H9 (cell line): ENCODE measurements at regions not wholly inside any gene's neighbourhood (a gene's known extent, or its start where the extent isn't known, plus 50 kb on each side); places are given as distances from the start of the nearest gene placed in this dataset.
A peak's percentile ranks its signal among the peaks of the same experiment; 100 is the strongest.

ENCODE experiments used
- DNase-seq: peaks from one replicate; pipeline ENCODE4 v3.0.0-alpha.2; 2017
- H2AFZ ChIP-seq: one replicate; pipeline ENCODE4 v1.6.1; 2013; ENCODE audit warnings: mild to moderate bottlenecking, low read length, control low read depth, moderate library complexity
- H2AK5ac ChIP-seq: 2 replicates; pipeline ENCODE4 v1.6.1; 2013; ENCODE audit warnings: low read length, control low read depth, mixed read lengths; ENCODE audit not compliant: insufficient read length
- H2BK120ac ChIP-seq: one replicate; pipeline ENCODE4 v1.6.1; 2013; ENCODE audit warnings: low read depth, mild to moderate bottlenecking, low read length, control low read depth, inconsistent platforms; ENCODE audit not compliant: poor library complexity, severe bottlenecking
- H2BK12ac ChIP-seq: 2 replicates; pipeline ENCODE4 v1.6.1; 2013; ENCODE audit warnings: low read length, control low read depth, mixed read lengths, low read depth; ENCODE audit not compliant: insufficient read length
- H2BK15ac ChIP-seq: 2 replicates; pipeline ENCODE4 v1.6.1; 2013; ENCODE audit warnings: low read depth, low read length, control low read depth
- H2BK20ac ChIP-seq: one replicate; pipeline ENCODE4 v1.6.1; 2013; ENCODE audit warnings: low read depth, mild to moderate bottlenecking, low read length, control low read depth, inconsistent platforms; ENCODE audit not compliant: poor library complexity, severe bottlenecking
- H2BK5ac ChIP-seq: 2 replicates; pipeline ENCODE4 v1.6.1; 2013; ENCODE audit warnings: low read length, control low read depth, mixed read lengths; ENCODE audit not compliant: insufficient read length
- H3K14ac ChIP-seq: 2 replicates; pipeline ENCODE4 v1.6.1; 2013; ENCODE audit warnings: low read length, control low read depth; ENCODE audit not compliant: insufficient read depth
- H3K18ac ChIP-seq: 2 replicates; pipeline ENCODE4 v1.6.1; 2013; ENCODE audit warnings: low read depth, mild to moderate bottlenecking, mixed read lengths, low read length, control low read depth; ENCODE audit not compliant: insufficient read length
- H3K23ac ChIP-seq: 2 replicates; pipeline ENCODE4 v1.6.1; 2013; ENCODE audit warnings: low read length, control low read depth, mixed read lengths, low read depth; ENCODE audit not compliant: insufficient read length
- H3K23me2 ChIP-seq: 2 replicates; pipeline ENCODE4 v1.6.1; 2013; ENCODE audit warnings: low read depth, mild to moderate bottlenecking, mixed read lengths, low read length, control low read depth; ENCODE audit not compliant: insufficient read length, poor library complexity, severe bottlenecking
- H3K27ac ChIP-seq: 2 replicates; pipeline ENCODE4 v1.5.1; 2013; ENCODE audit warnings: low read length, control low read depth, mixed read lengths, low read depth; ENCODE audit not compliant: insufficient read length
- H3K27me3 ChIP-seq: 2 replicates; pipeline ENCODE4 v1.6.1; 2013; ENCODE audit warnings: low read length, control low read depth, inconsistent platforms; ENCODE audit not compliant: insufficient read depth
- H3K4ac ChIP-seq: 2 replicates; pipeline ENCODE4 v1.6.1; 2013; ENCODE audit warnings: low read depth, mild to moderate bottlenecking, control low read depth, inconsistent platforms, low read length, moderate library complexity
- H3K4me1 ChIP-seq: 2 replicates; pipeline ENCODE4 v1.6.1; 2013; ENCODE audit warnings: low read length, control low read depth, inconsistent platforms; ENCODE audit not compliant: insufficient read depth
- H3K4me2 ChIP-seq: 2 replicates; pipeline ENCODE4 v1.6.1; 2013; ENCODE audit warnings: low read length, control low read depth, mixed read lengths; ENCODE audit not compliant: insufficient read length, insufficient read depth
- H3K56ac ChIP-seq: 2 replicates; pipeline ENCODE4 v1.6.1; 2013; ENCODE audit warnings: low read depth, mild to moderate bottlenecking, mixed read lengths, low read length, control low read depth; ENCODE audit not compliant: insufficient read length
- H3K79me1 ChIP-seq: 2 replicates; pipeline ENCODE4 v1.6.1; 2013; ENCODE audit warnings: low read depth, mild to moderate bottlenecking, moderate library complexity, low read length, control low read depth, inconsistent platforms; ENCODE audit not compliant: insufficient read depth, poor library complexity, severe bottlenecking
- H3K79me2 ChIP-seq: 2 replicates; pipeline ENCODE4 v1.6.1; 2013; ENCODE audit warnings: low read length, control low read depth, inconsistent platforms; ENCODE audit not compliant: insufficient read depth
- H3K9ac ChIP-seq: 2 replicates; pipeline ENCODE4 v1.6.1; 2013; ENCODE audit warnings: low read length, control low read depth, mixed read lengths; ENCODE audit not compliant: insufficient read length; ENCODE audit errors: extremely low read depth
- H3K9me3 ChIP-seq: one replicate; pipeline ENCODE4 v1.6.1; 2013; ENCODE audit warnings: low read depth, low read length, inconsistent platforms; ENCODE audit not compliant: control insufficient read depth
- H3T11ph ChIP-seq: one replicate; pipeline ENCODE4 v1.6.1; 2013; ENCODE audit warnings: mild to moderate bottlenecking, low read length, control low read depth, inconsistent platforms
- H4K20me1 ChIP-seq: one replicate; pipeline ENCODE4 v1.6.1; 2013; ENCODE audit not compliant: control insufficient read depth, insufficient read length, insufficient read depth
- H4K5ac ChIP-seq: 2 replicates; pipeline ENCODE4 v1.6.1; 2013; ENCODE audit warnings: low read depth, mild to moderate bottlenecking, mixed read lengths, low read length, control low read depth; ENCODE audit not compliant: insufficient read length
- H4K8ac ChIP-seq: replicated peaks from 2 replicates; pipeline ENCODE4 v1.6.1; 2013; ENCODE audit warnings: low read length, control low read depth, mixed read lengths, low read depth; ENCODE audit not compliant: insufficient read length
- H4K91ac ChIP-seq: 2 replicates; pipeline ENCODE4 v1.6.1; 2013; ENCODE audit warnings: low read depth, mild to moderate bottlenecking, moderate library complexity, mixed read lengths, low read length, control low read depth; ENCODE audit not compliant: insufficient read length
- H3K27ac Mint-ChIP-seq, 3 experiments: 2 replicates in 2 of 3; 3 replicates in 1 of 3; pipeline ENCODE4 v1.8.0; 2020 to 2021; ENCODE audit warnings: mixed read lengths in 3 of 3, mild to moderate bottlenecking in 1 of 3, moderate library complexity in 1 of 3
- H3K27me3 Mint-ChIP-seq: 2 replicates; pipeline ENCODE4 v1.8.0; 2021; ENCODE audit warnings: low read depth, mild to moderate bottlenecking, moderate library complexity, mixed read lengths
- H3K36me3 Mint-ChIP-seq, 3 experiments: 2 replicates in 2 of 3; 3 replicates in 1 of 3; pipeline ENCODE4 v1.8.0; 2020 to 2021; ENCODE audit warnings: low read depth in 3 of 3, mixed read lengths in 3 of 3; ENCODE audit not compliant: insufficient read depth in 1 of 3
- H3K4me1 Mint-ChIP-seq, 2 experiments: 2 replicates each; pipeline ENCODE4 v1.8.0; 2020; ENCODE audit warnings: mixed read lengths in 2 of 2
- H3K4me3 Mint-ChIP-seq, 2 experiments: 2 replicates in 1 of 2; 3 replicates in 1 of 2; pipeline ENCODE4 v1.8.0; 2020 to 2021; ENCODE audit warnings: mild to moderate bottlenecking in 2 of 2, mixed read lengths in 2 of 2, moderate library complexity in 1 of 2
- H3K9me3 Mint-ChIP-seq, 2 experiments: 2 replicates in 1 of 2; 3 replicates in 1 of 2; pipeline ENCODE4 v1.8.0; 2020; ENCODE audit warnings: mild to moderate bottlenecking in 2 of 2, mixed read lengths in 2 of 2, moderate library complexity in 1 of 2
- WGBS: extraction: QIAGEN DNeasy Blood & Tissue Kit; methylation state at CpG from one replicate; pipeline ENCODE4 v1.1.7; 2013; ENCODE audit warnings: missing lambda C conversion rate, low lambda C conversion rate, mixed read lengths; ENCODE audit not compliant: insufficient read length; ENCODE audit errors: extremely low coverage; 5-methylcytosine and 5-hydroxymethylcytosine counted together
- TF ChIP-seq, protein P1 (sequence below): fragments of 200-600 bp; sonication (generic); conservative IDR thresholded peaks from 3 replicates; pipeline ENCODE4 v1.8.0; 2021; ENCODE audit warnings: antibody characterized with exemption, mild to moderate bottlenecking

GRCh38 chr20:51236421-51236820 is 213.5 kb upstream of the KCNG1 start:
- no peak overlapping the region for H2BK120ac ChIP-seq
- Mint-ChIP-seq H3K9me3 (peaks cover 0 to 6% of the 10 kb centered on the region in 2 experiments; a peak in 3 of 5 replicates), H3K36me3 (peaks cover 2 to 3% (median 2%) of the 10 kb centered on the region in 3 experiments; a peak in 2 of 7 replicates), H3K27me3 (peaks cover 4% of the 10 kb centered on the region), H3K4me3 (no peak overlapping the region), H3K4me1 (peaks cover 12 to 14% of the 10 kb centered on the region in 2 experiments), H3K27ac (0 out of 7 replicates have a peak overlapping the region, but pooled peaks of 1 of the 3 experiments have one; percentile 20)
- H3K4me1 ChIP-seq, result no peaks in the 10 kb centered on the region; the same call in 1 of the 2 replicates
- H4K20me1 ChIP-seq, result no peaks in the 10 kb centered on the region
- no peaks in the 10 kb centered on the region for H3K9me3 ChIP-seq
- H3K56ac ChIP-seq, result no peak overlapping the region
- no peak overlapping the region for H4K8ac ChIP-seq
- no peak overlapping the region for H3K27ac ChIP-seq
- H3T11ph ChIP-seq, result no peak overlapping the region
- no peak overlapping the region for H2BK12ac ChIP-seq
- H3K4me2 ChIP-seq, result no peak overlapping the region
- no CpG with 5 or more reads among the region's 2 CpGs for WGBS
- H3K9ac ChIP-seq, result no peak overlapping the region
- no peaks in the 10 kb centered on the region for H3K79me2 ChIP-seq
- H3K23ac ChIP-seq, result no peak overlapping the region
- H2BK15ac ChIP-seq, result no peak overlapping the region
- H4K5ac ChIP-seq, result no peak overlapping the region
- TF ChIP-seq, protein P1, sequence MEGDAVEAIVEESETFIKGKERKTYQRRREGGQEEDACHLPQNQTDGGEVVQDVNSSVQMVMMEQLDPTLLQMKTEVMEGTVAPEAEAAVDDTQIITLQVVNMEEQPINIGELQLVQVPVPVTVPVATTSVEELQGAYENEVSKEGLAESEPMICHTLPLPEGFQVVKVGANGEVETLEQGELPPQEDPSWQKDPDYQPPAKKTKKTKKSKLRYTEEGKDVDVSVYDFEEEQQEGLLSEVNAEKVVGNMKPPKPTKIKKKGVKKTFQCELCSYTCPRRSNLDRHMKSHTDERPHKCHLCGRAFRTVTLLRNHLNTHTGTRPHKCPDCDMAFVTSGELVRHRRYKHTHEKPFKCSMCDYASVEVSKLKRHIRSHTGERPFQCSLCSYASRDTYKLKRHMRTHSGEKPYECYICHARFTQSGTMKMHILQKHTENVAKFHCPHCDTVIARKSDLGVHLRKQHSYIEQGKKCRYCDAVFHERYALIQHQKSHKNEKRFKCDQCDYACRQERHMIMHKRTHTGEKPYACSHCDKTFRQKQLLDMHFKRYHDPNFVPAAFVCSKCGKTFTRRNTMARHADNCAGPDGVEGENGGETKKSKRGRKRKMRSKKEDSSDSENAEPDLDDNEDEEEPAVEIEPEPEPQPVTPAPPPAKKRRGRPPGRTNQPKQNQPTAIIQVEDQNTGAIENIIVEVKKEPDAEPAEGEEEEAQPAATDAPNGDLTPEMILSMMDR, result no peak
- no peak overlapping the region for H2AFZ ChIP-seq
- H3K4ac ChIP-seq, result no peak overlapping the region
- no peaks in the 10 kb centered on the region for H3K79me1 ChIP-seq
- H2AK5ac ChIP-seq, result no peak overlapping the region
- no peak overlapping the region for H2BK20ac ChIP-seq
- DNase-seq, result no peak
- H3K23me2 ChIP-seq, result no peaks in the 10 kb centered on the region
- no peaks in the 10 kb centered on the region for H3K27me3 ChIP-seq
- H2BK5ac ChIP-seq, result no peak overlapping the region
- no peak overlapping the region for H3K18ac ChIP-seq
- no peak overlapping the region for H3K14ac ChIP-seq
- H4K91ac ChIP-seq, result no peak overlapping the region
